ENCODE measurements at regions not wholly inside any gene's neighbourhood (a gene's known extent, or its start where the extent isn't known, plus 50 kb on each side); places are given as distances from the start of the nearest gene placed in this dataset.
A peak's percentile ranks its signal among the peaks of the same experiment; 100 is the strongest.

GRCh38 chr2:11068856-11069526, 86.3 kb upstream of the SLC66A3 start:
- DNase-seq (ENCODE audit: low read depth) = no peak
- TF ChIP-seq CTCF (conservative IDR thresholded peaks at IDR 0.05; ENCODE audit: low read length) = no peak
- no peak overlapping the region for H3K4me3 ChIP-seq (ENCODE audit: low read length)

GRCh38 chr2:11069566-11070185, 85.6 kb upstream of the SLC66A3 start:
- no peak for DNase-seq (ENCODE audit: low read depth)
- H3K4me3 ChIP-seq (ENCODE audit: low read length) = no peak overlapping the region
- no peak for TF ChIP-seq CTCF (conservative IDR thresholded peaks at IDR 0.05; ENCODE audit: low read length)

GRCh38 chr2:11071211-11071610, 84.1 kb upstream of the SLC66A3 start:
- DNase-seq (ENCODE audit: low read depth) = no peak
- H3K4me3 ChIP-seq (ENCODE audit: low read length) = no peak overlapping the region
- TF ChIP-seq CTCF (conservative IDR thresholded peaks at IDR 0.05; ENCODE audit: low read length) = no peak

DNA sequence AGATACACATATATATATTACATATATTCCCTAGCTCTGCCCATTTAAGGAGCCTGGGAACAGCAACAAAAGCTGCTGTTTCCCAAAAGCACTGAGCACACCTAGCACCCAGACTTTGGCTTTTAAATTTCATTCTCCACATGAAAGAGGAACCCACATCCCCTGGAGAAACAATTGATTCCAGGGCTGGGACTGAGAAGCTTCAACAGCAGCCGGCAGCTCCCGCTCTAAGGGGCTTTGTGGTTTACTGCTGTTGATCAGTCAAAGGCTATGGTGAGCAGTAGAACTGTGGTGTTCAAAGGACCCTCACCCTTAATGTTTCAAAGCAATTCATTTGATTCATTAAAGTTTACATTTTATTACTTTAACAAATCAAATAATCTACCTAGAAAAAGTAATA, 83.3 kb upstream of the SLC66A3 start:
- no peak for DNase-seq (ENCODE audit: low read depth)
- H3K4me3 ChIP-seq (ENCODE audit: low read length) = no peak overlapping the region
- no peak for TF ChIP-seq CTCF (conservative IDR thresholded peaks at IDR 0.05; ENCODE audit: low read length)

- no peak overlapping the region for H3K4me3 ChIP-seq (ENCODE audit: low read length)
- no peak for TF ChIP-seq CTCF (conservative IDR thresholded peaks at IDR 0.05; ENCODE audit: low read length)
- DNase-seq (ENCODE audit: low read depth) = no peak
Observed at GRCh38 chr2:11072550-11072949, 82.7 kb upstream of the SLC66A3 start.

GRCh38 chr2:11073251-11073650, 82.0 kb upstream of the SLC66A3 start:
- peak; percentile 49 for TF ChIP-seq CTCF (conservative IDR thresholded peaks at IDR 0.05; ENCODE audit: low read length)
- peak; percentile 40 for DNase-seq (ENCODE audit: low read depth)
- no peak overlapping the region for H3K4me3 ChIP-seq (ENCODE audit: low read length)

- H3K4me3 ChIP-seq (ENCODE audit: low read length) = no peak overlapping the region
- DNase-seq (ENCODE audit: low read depth) = peak; percentile 63
- TF ChIP-seq CTCF (conservative IDR thresholded peaks at IDR 0.05; ENCODE audit: low read length) = no peak
Observed at GRCh38 chr2:11073776-11074175, 81.5 kb upstream of the SLC66A3 start.

All from AG10803 (cell line).